ENCODE measurements at regions not wholly inside any gene's neighbourhood (a gene's known extent, or its start where the extent isn't known, plus 50 kb on each side); places are given as distances from the start of the nearest gene placed in this dataset.

- no peak overlapping the region for H2AFZ ChIP-seq (ENCODE audit: control insufficient read depth, low read length)
- DNase-seq (ENCODE audit: low read depth, low spot score) (no peak), FAIRE-seq (no peak)
- H3K9ac ChIP-seq (ENCODE audit: control insufficient read depth, extremely low read depth, insufficient read depth, low read length), result no peak overlapping the region
- H4K20me1 ChIP-seq (ENCODE audit: control insufficient read depth, extremely low read depth, insufficient read depth, low read length), result no peaks in the 10 kb centered on the region
- peaks cover 2% of the 10 kb centered on the region for H3K9me3 ChIP-seq (ENCODE audit: control insufficient read depth, low read depth, low read length)
- H3K79me2 ChIP-seq (ENCODE audit: control insufficient read depth, insufficient read depth, low read length), result no peaks in the 10 kb centered on the region
- H3K9me1 ChIP-seq (ENCODE audit: control insufficient read depth, extremely low read depth, insufficient read depth, low read length), result no peaks in the 10 kb centered on the region
- no peaks in the 10 kb centered on the region for H3K27me3 ChIP-seq (ENCODE audit: control insufficient read depth, extremely low read depth, insufficient read depth, low read length)
- no peak overlapping the region for H3K4me3 ChIP-seq (ENCODE audit: control insufficient read depth in 2 of 3, extremely low read depth in 1 of 3, insufficient read depth in 2 of 3, low read depth in 1 of 3, low read length in 3 of 3)
- TF ChIP-seq CTCF (optimal IDR thresholded peaks at IDR 0.05 in 1 of 3, IDR thresholded peaks at IDR 0.05 in 1 of 3, conservative IDR thresholded peaks at IDR 0.05 in 1 of 3; ENCODE audit: extremely low read depth in 1 of 3, insufficient read depth in 2 of 3, low read length in 3 of 3) (no peak), EZH2 (IDR thresholded peaks at IDR 0.05; ENCODE audit: low read length) (no peak)
- dilution Hi-C loops (cut with MboI; ENCODE audit: extremely low pct_ligation_motif_present, low sequenced_read_pairs), result no loop called here
- H3K4me2 ChIP-seq (ENCODE audit: control insufficient read depth, extremely low read depth, insufficient read depth, low read depth, low read length), result no peak overlapping the region
- no peaks in the 10 kb centered on the region for H3K36me3 ChIP-seq (ENCODE audit: control insufficient read depth in 2 of 2, extremely low read depth in 1 of 2, insufficient read depth in 2 of 2, low read length in 2 of 2)
- H3K27ac ChIP-seq (ENCODE audit: control insufficient read depth, insufficient read depth, low read length), result no peak overlapping the region
- no peaks in the 10 kb centered on the region for H3K4me1 ChIP-seq (ENCODE audit: control insufficient read depth, extremely low read depth, insufficient read depth, low read length)
Observed at GRCh38 chr5:6080930-6081726, 297.2 kb downstream of the MED10 start.

GRCh38 chr5:6080436-6080835 lies 297.9 kb downstream of the MED10 start:
- Histone ChIP-seq H2AFZ (ENCODE audit: control insufficient read depth, low read length) (no peak overlapping the region), H3K36me3 (ENCODE audit: control insufficient read depth in 2 of 2, extremely low read depth in 1 of 2, insufficient read depth in 2 of 2, low read length in 2 of 2) (no peaks in the 10 kb centered on the region), H3K4me1 (ENCODE audit: control insufficient read depth, extremely low read depth, insufficient read depth, low read length) (no peaks in the 10 kb centered on the region), H3K79me2 (ENCODE audit: control insufficient read depth, insufficient read depth, low read length) (no peaks in the 10 kb centered on the region), H4K20me1 (ENCODE audit: control insufficient read depth, extremely low read depth, insufficient read depth, low read length) (no peaks in the 10 kb centered on the region), H3K9ac (ENCODE audit: control insufficient read depth, extremely low read depth, insufficient read depth, low read length) (no peak overlapping the region), H3K4me3 (ENCODE audit: control insufficient read depth in 2 of 3, extremely low read depth in 1 of 3, insufficient read depth in 2 of 3, low read depth in 1 of 3, low read length in 3 of 3) (no peak overlapping the region), H3K27ac (ENCODE audit: control insufficient read depth, insufficient read depth, low read length) (no peak overlapping the region), H3K27me3 (ENCODE audit: control insufficient read depth, extremely low read depth, insufficient read depth, low read length) (no peaks in the 10 kb centered on the region), H3K4me2 (ENCODE audit: control insufficient read depth, extremely low read depth, insufficient read depth, low read depth, low read length) (no peak overlapping the region), H3K9me1 (ENCODE audit: control insufficient read depth, extremely low read depth, insufficient read depth, low read length) (no peaks in the 10 kb centered on the region), H3K9me3 (ENCODE audit: control insufficient read depth, low read depth, low read length) (peaks cover 2% of the 10 kb centered on the region)
- dilution Hi-C loops (cut with MboI; ENCODE audit: extremely low pct_ligation_motif_present, low sequenced_read_pairs), result no loop called here
- no peak for DNase-seq (ENCODE audit: low read depth, low spot score)
- no peak for FAIRE-seq
- TF ChIP-seq EZH2 (IDR thresholded peaks at IDR 0.05; ENCODE audit: low read length), result no peak

GRCh38 chr5:6078881-6079280 lies 299.5 kb downstream of the MED10 start:
- TF ChIP-seq CTCF (optimal IDR thresholded peaks at IDR 0.05 in 1 of 3, IDR thresholded peaks at IDR 0.05 in 1 of 3, conservative IDR thresholded peaks at IDR 0.05 in 1 of 3; ENCODE audit: extremely low read depth in 1 of 3, insufficient read depth in 2 of 3, low read length in 3 of 3), result no peak
- H3K9me3 ChIP-seq (ENCODE audit: control insufficient read depth, low read depth, low read length), result peaks cover 2% of the 10 kb centered on the region
- DNase-seq (ENCODE audit: low read depth, low spot score) (no peak), FAIRE-seq (no peak)
- H2AFZ ChIP-seq (ENCODE audit: control insufficient read depth, low read length), result no peak overlapping the region
- H3K4me2 ChIP-seq (ENCODE audit: control insufficient read depth, extremely low read depth, insufficient read depth, low read depth, low read length), result no peak overlapping the region
- H3K27me3 ChIP-seq (ENCODE audit: control insufficient read depth, extremely low read depth, insufficient read depth, low read length), result no peaks in the 10 kb centered on the region
- H3K9me1 ChIP-seq (ENCODE audit: control insufficient read depth, extremely low read depth, insufficient read depth, low read length), result no peaks in the 10 kb centered on the region
- H3K36me3 ChIP-seq (ENCODE audit: control insufficient read depth in 2 of 2, extremely low read depth in 1 of 2, insufficient read depth in 2 of 2, low read length in 2 of 2), result no peaks in the 10 kb centered on the region
- no peak overlapping the region for H3K4me3 ChIP-seq (ENCODE audit: control insufficient read depth in 2 of 3, extremely low read depth in 1 of 3, insufficient read depth in 2 of 3, low read depth in 1 of 3, low read length in 3 of 3)
- no peaks in the 10 kb centered on the region for H4K20me1 ChIP-seq (ENCODE audit: control insufficient read depth, extremely low read depth, insufficient read depth, low read length)
- H3K4me1 ChIP-seq (ENCODE audit: control insufficient read depth, extremely low read depth, insufficient read depth, low read length), result no peaks in the 10 kb centered on the region
- no peak overlapping the region for H3K27ac ChIP-seq (ENCODE audit: control insufficient read depth, insufficient read depth, low read length)
- dilution Hi-C loops (cut with MboI; ENCODE audit: extremely low pct_ligation_motif_present, low sequenced_read_pairs), result no loop called here
- no peak overlapping the region for H3K9ac ChIP-seq (ENCODE audit: control insufficient read depth, extremely low read depth, insufficient read depth, low read length)
- no peaks in the 10 kb centered on the region for H3K79me2 ChIP-seq (ENCODE audit: control insufficient read depth, insufficient read depth, low read length)

Data from keratinocyte (primary cell).